K562 (cell line): ENCODE measurements at regions not wholly inside any gene's neighbourhood (a gene's known extent, or its start where the extent isn't known, plus 50 kb on each side); places are given as distances from the start of the nearest gene placed in this dataset.

Source experiments
- ATAC-seq: fragments of 200-7000 bp; cut with Tn5 transposase; 3 replicates; pipeline ENCODE4 v1.9.1; 2020; ENCODE audit warnings: moderate library complexity
- BruUV-seq: library from RNA; stranded (reverse); fragments of 400-500 nt; replicated peaks from 2 replicates; lab custom pipeline; 2021; lab: Mats Ljungman, UMichigan
- CTCF ChIA-PET: fragments of 300-600 bp; formaldehyde crosslinking; extraction: SDS; loops from one replicate; lab custom pipeline; 2021; ENCODE audit warnings: low intra/inter-chr PET ratio; lab: Yijun Ruan, JAX
- POLR2A ChIA-PET: fragments of 300-600, 350-650 bp; sonication (Branson Sonifier 250); formaldehyde crosslinking; extraction: SDS; loops from one replicate; lab custom pipeline; 2021; ENCODE audit warnings: antibody characterized with exemption, inconsistent platforms; lab: Yijun Ruan, JAX
- DNase-seq, 4 experiments: peaks; one replicate each; pipeline versions ENCODE4 v3.0.0 to v3.0.0-alpha.2; 2011 to 2018; ENCODE audit warnings: low spot score in 3 of 4, mixed read lengths in 3 of 4; ENCODE audit errors: extremely low read depth in 1 of 4
- FAIRE-seq: peaks from 2 replicates; lab custom pipeline; 2011; peaks lifted over from hg19 to GRCh38; lab: Jason Lieb, UNC
- H2AFZ ChIP-seq: 2 replicates; pipeline ENCODE4 v1.6.0; 2011; ENCODE audit warnings: low read depth, low read length, control low read depth, inconsistent platforms
- H3K27ac ChIP-seq: fragments of 200-600 bp; 3 replicates; pipeline ENCODE4 v1.8.0; 2011; ENCODE audit warnings: low read depth, mild to moderate bottlenecking, control low read depth, inconsistent platforms, low read length, moderate library complexity, mixed read lengths; ENCODE audit errors: extremely low read depth
- H3K27me3 ChIP-seq, 2 experiments: fragments of 300-600 bp in 1 of 2; 2 replicates in 1 of 2; 3 replicates in 1 of 2; pipeline versions ENCODE4 v1.6.0 to v1.8.0; 2011; ENCODE audit warnings: inconsistent platforms in 2 of 2, low read length in 2 of 2, mild to moderate bottlenecking in 1 of 2, mixed read lengths in 1 of 2, moderate library complexity in 1 of 2; ENCODE audit not compliant: control insufficient read depth in 2 of 2, insufficient read depth in 2 of 2
- H3K36me3 ChIP-seq: fragments of 300-600 bp; 3 replicates; pipeline ENCODE4 v1.8.0; 2011; ENCODE audit warnings: mild to moderate bottlenecking, low read length, inconsistent platforms; ENCODE audit not compliant: control insufficient read depth, insufficient read depth
- H3K4me1 ChIP-seq, 2 experiments: fragments of 200-600 bp in 1 of 2; replicated peaks in 1 of 2; 2 replicates in 1 of 2; 3 replicates in 1 of 2; pipeline versions ENCODE4 v1.5.1 to v1.8.0; 2011; ENCODE audit warnings: inconsistent platforms in 2 of 2, low read length in 2 of 2, mild to moderate bottlenecking in 1 of 2, mixed read lengths in 1 of 2, moderate library complexity in 1 of 2; ENCODE audit not compliant: control insufficient read depth in 2 of 2, insufficient read depth in 2 of 2
- H3K4me2 ChIP-seq: 2 replicates; pipeline ENCODE4 v1.6.1; 2011; ENCODE audit warnings: low read length, control low read depth, inconsistent platforms, mixed read lengths; ENCODE audit not compliant: insufficient read depth
- H3K4me3 ChIP-seq: fragments of 200-600 bp; sonication (generic), shearing (Covaris generic); 2 replicates; pipeline ENCODE4 v1.5.1; 2016; ENCODE audit warnings: control low read depth, inconsistent platforms
- H3K79me2 ChIP-seq: fragments of 200-600 bp; 3 replicates; pipeline ENCODE4 v1.8.0; 2011; ENCODE audit warnings: low read length, inconsistent platforms; ENCODE audit not compliant: control insufficient read depth, insufficient read depth
- H3K9ac ChIP-seq, 2 experiments: 2 replicates each; pipeline versions ENCODE4 v1.6.0 to v1.6.1; 2011; ENCODE audit warnings: low read depth in 2 of 2, low read length in 2 of 2, control low read depth in 1 of 2, inconsistent platforms in 1 of 2, mild to moderate bottlenecking in 1 of 2, mixed read lengths in 1 of 2; ENCODE audit not compliant: insufficient read depth in 1 of 2
- H3K9me1 ChIP-seq: one replicate; pipeline ENCODE4 v1.6.0; 2011; ENCODE audit warnings: inconsistent platforms, mild to moderate bottlenecking, low read length, moderate library complexity; ENCODE audit not compliant: control insufficient read depth, insufficient read depth
- H3K9me3 ChIP-seq: replicated peaks from 2 replicates; pipeline ENCODE4 v1.5.1; 2011; ENCODE audit warnings: low read depth, low read length, inconsistent platforms; ENCODE audit not compliant: control insufficient read depth, insufficient read depth
- H4K20me1 ChIP-seq: replicated peaks from 2 replicates; pipeline ENCODE4 v1.6.1; 2011; ENCODE audit warnings: low read length, inconsistent platforms, mixed read lengths; ENCODE audit not compliant: control insufficient read depth, insufficient read depth
- BRCA1 ChIP-seq, 2 experiments: fragments of 450-650 bp in 1 of 2; sonication (generic) in 1 of 2; formaldehyde crosslinking in 1 of 2; IDR thresholded peaks; 2 replicates each; pipeline versions ENCODE4 v1.5.0 to v1.6.1; 2017 to 2020; ENCODE audit warnings: mild to moderate bottlenecking in 1 of 2, missing genetic modification reagents in 1 of 2
- CCAR2 ChIP-seq: fragments of 200-400 bp; formaldehyde crosslinking; IDR thresholded peaks from 2 replicates; pipeline ENCODE4 v1.6.1; 2017; ENCODE audit warnings: mild to moderate bottlenecking, low read depth, low read length
- CTBP1 ChIP-seq: fragments of 450-650 bp; IDR thresholded peaks from 2 replicates; pipeline ENCODE4 v1.6.1; 2016; ENCODE audit warnings: borderline replicate concordance
- FOSL1 ChIP-seq: fragments of 200-800 bp; sonication (Bioruptor generic); conservative IDR thresholded peaks from 2 replicates; pipeline ENCODE4 v1.6.1; 2016; ENCODE audit warnings: missing genetic modification characterization, missing compliant biosample characterization
- GABPA ChIP-seq: fragments of 200-800 bp; sonication (Bioruptor generic); conservative IDR thresholded peaks from 2 replicates; pipeline ENCODE4 v1.6.1; 2016; ENCODE audit warnings: low read depth, missing genetic modification characterization, missing compliant biosample characterization
- GTF2E2 ChIP-seq: fragments of 200-800 bp; sonication (Bioruptor generic); IDR thresholded peaks from 2 replicates; pipeline ENCODE4 v1.6.1; 2016; ENCODE audit warnings: missing genetic modification characterization, missing compliant biosample characterization
- NR3C1 ChIP-seq: sonication (generic); formaldehyde crosslinking; IDR thresholded peaks from 2 replicates; pipeline ENCODE4 v1.8.1; 2022; ENCODE audit warnings: missing genetic modification reagents
- RFX7 ChIP-seq: fragments of 250-450 bp; sonication (Bioruptor Pico); IDR thresholded peaks from 2 replicates; pipeline ENCODE4 v1.5.1; 2021; ENCODE audit warnings: mild to moderate bottlenecking
- TARDBP ChIP-seq: fragments of 450-650 bp; IDR thresholded peaks from 2 replicates; pipeline ENCODE4 v1.6.1; 2016
- ZNF197 ChIP-seq: fragments of 200-800 bp; sonication (Bioruptor generic); IDR thresholded peaks from 2 replicates; pipeline ENCODE4 v1.6.1; 2016; ENCODE audit warnings: low read depth, missing genetic modification characterization, missing compliant biosample characterization
- ZNF263 ChIP-seq: sonication (generic); formaldehyde crosslinking; IDR thresholded peaks from 2 replicates; pipeline ENCODE4 v1.8.0; 2022; ENCODE audit warnings: mild to moderate bottlenecking, missing genetic modification reagents, borderline replicate concordance
- ZNF384 ChIP-seq: IDR thresholded peaks from 2 replicates; pipeline ENCODE4 v1.6.1; 2012; ENCODE audit warnings: low read depth, low read length, improper control_type of control experiment
- WGBS: fragments of 100-300 bp; shearing (Covaris generic); methylation state at CpG from one replicate; pipeline ENCODE4 v1.1.6; 2016; ENCODE audit warnings: low coverage, mixed read lengths; ENCODE audit not compliant: insufficient coverage; ENCODE audit errors: missing lambda C conversion rate; 5-methylcytosine and 5-hydroxymethylcytosine counted together
- in situ Hi-C: fragments of 300-500 bp; cut with MboI; formaldehyde crosslinking; loops from 4 replicates; pipeline ENCODE4 v1.15.0; 2018; ENCODE audit warnings: inconsistent platforms, mixed read lengths
- intact Hi-C: fragments of 100-400 bp; cut with micrococcal nuclease; formaldehyde crosslinking; loops from 2 replicates; pipeline ENCODE4 v1.14.2; 2022
- TF ChIP-seq, protein P1 (sequence below): fragments of 250-450 bp; sonication (Bioruptor Pico); IDR thresholded peaks from 2 replicates; pipeline ENCODE4 v1.5.1; 2021; ENCODE audit warnings: mild to moderate bottlenecking

DNA sequence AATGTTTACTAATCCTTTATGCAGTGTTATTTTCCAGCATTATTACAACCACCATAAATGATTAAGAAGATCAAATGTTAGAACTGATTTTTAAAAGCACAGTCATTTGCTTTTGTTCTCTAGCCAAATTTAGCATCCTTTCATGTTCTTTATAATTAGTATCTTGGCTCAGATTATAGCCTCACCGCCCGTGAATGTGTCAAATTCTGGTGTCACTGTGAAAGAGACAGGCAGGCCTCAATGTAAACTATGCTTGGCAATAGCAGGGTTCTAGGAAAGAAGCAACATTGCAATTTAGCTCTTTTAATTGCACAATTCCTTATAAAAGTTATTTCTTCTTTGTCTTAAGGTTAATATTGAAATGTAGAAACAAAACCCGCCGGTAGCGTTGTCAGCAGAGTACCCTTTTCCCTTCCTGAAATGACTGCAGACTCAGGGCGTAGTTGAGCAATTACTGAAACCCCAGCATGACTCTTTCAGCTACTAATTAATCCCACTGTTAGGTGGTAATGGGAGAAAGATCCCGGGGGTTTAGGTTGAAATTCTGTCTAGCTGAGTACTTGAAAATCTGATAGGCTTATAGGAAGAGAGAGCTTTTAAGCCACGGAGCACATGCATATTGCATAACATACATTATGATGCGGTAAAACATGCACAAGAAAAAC is 1600.5 kb upstream of the SEL1L start:
- Histone ChIP-seq H4K20me1 (no peaks in the 10 kb centered on the region), H3K27me3 (no peaks in the 10 kb centered on the region), H3K9me3 (no peaks in the 10 kb centered on the region), H3K4me3 (no peak overlapping the region), H3K4me1 (no peaks in the 10 kb centered on the region), H3K79me2 (no peaks in the 10 kb centered on the region), H3K9ac (no peak overlapping the region), H3K9me1 (no peaks in the 10 kb centered on the region), H3K27ac (no peak overlapping the region), H3K36me3 (no peaks in the 10 kb centered on the region), H3K4me2 (no peak overlapping the region), H2AFZ (no peak overlapping the region)
- TF ChIP-seq BRCA1 (IDR thresholded peaks at IDR 0.05) (no peak), BRCA1 (CRISPR knock-in tag; IDR thresholded peaks at IDR 0.05) (no peak), FOSL1 (tag) (no peak), ZNF384 (no peak), ZNF263 (CRISPR knock-in tag) (no peak), TARDBP (no peak), RFX7 (CRISPR knock-in tag) (no peak), ZNF197 (CRISPR knock-in tag) (no peak), CTBP1 (no peak), GTF2E2 (tag) (no peak), GABPA (no peak), CCAR2 (no peak), NR3C1 (CRISPR knock-in tag) (no peak)
- TF ChIP-seq, protein P1, sequence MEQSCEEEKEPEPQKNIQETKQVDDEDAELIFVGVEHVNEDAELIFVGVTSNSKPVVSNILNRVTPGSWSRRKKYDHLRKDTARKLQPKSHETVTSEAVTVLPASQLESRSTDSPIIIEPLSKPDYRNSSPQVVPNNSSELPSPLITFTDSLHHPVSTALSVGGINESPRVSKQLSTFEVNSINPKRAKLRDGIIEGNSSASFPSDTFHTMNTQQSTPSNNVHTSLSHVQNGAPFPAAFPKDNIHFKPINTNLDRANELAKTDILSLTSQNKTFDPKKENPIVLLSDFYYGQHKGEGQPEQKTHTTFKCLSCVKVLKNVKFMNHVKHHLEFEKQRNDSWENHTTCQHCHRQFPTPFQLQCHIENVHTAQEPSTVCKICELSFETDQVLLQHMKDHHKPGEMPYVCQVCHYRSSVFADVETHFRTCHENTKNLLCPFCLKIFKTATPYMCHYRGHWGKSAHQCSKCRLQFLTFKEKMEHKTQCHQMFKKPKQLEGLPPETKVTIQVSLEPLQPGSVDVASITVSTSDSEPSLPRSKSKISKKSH (CRISPR knock-in tag), result no peak
- intact Hi-C loops, result no loop called here
- no peak for FAIRE-seq
- CTCF ChIA-PET, result no interaction called here
- in situ Hi-C loops, result no loop called here
- BruUV-seq, result no TSS peak
- POLR2A ChIA-PET, result no interaction called here
- ATAC-seq, result no peak
- WGBS, result 1% methylated on average over 8 of the region's 9 CpGs
- DNase-seq, result no peak
